ENCODE measurements at regions not wholly inside any gene's neighbourhood (a gene's known extent, or its start where the extent isn't known, plus 50 kb on each side); places are given as distances from the start of the nearest gene placed in this dataset.

DNA sequence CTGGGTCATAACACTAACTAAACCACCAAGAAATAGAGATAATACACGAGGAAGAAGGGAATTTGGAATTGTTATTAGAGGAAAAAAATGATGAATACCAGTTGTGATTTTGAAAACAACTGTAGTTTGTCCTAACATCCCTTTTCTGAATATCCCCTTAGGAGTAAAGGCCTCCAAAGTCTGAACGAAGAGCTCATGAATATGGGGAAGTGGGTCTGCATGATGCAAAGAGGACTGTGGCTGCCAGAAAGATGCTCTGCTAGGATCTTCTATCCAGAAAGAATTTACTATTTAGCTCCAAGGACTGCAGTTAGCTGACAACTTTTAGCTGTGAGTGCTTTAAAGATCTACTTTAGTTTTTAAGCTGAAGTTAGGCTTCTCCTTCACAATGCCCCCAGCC, 308.8 kb upstream of the HS3ST5 start:
- Histone ChIP-seq H3K27me3 (ENCODE audit: control insufficient read depth, low read length) (no peaks in the 10 kb centered on the region; the same call in 1 of the 2 replicates), H3K4me1 (ENCODE audit: control insufficient read depth, low read length) (no peaks in the 10 kb centered on the region), H3K79me2 (ENCODE audit: control insufficient read depth, low read length) (no peaks in the 10 kb centered on the region), H3K27ac (ENCODE audit: low read depth, low read length) (no peak overlapping the region), H3K36me3 (ENCODE audit: control insufficient read depth, low read length) (no peaks in the 10 kb centered on the region), H3K4me2 (ENCODE audit: low read length) (no peak overlapping the region), H4K20me1 (ENCODE audit: control insufficient read depth, insufficient read depth, low read depth, low read length) (no peaks in the 10 kb centered on the region), H3K4me3 (ENCODE audit: low read length) (no peak overlapping the region), H3K9me3 (ENCODE audit: control insufficient read depth, insufficient read depth, low read length) (no peaks in the 10 kb centered on the region), H3F3A (ENCODE audit: control insufficient read depth, insufficient read depth) (no peaks in the 10 kb centered on the region), H3K9me2 (replicated peaks; ENCODE audit: control insufficient read depth, low read length) (no peaks in the 10 kb centered on the region)
- TF ChIP-seq, protein P1, sequence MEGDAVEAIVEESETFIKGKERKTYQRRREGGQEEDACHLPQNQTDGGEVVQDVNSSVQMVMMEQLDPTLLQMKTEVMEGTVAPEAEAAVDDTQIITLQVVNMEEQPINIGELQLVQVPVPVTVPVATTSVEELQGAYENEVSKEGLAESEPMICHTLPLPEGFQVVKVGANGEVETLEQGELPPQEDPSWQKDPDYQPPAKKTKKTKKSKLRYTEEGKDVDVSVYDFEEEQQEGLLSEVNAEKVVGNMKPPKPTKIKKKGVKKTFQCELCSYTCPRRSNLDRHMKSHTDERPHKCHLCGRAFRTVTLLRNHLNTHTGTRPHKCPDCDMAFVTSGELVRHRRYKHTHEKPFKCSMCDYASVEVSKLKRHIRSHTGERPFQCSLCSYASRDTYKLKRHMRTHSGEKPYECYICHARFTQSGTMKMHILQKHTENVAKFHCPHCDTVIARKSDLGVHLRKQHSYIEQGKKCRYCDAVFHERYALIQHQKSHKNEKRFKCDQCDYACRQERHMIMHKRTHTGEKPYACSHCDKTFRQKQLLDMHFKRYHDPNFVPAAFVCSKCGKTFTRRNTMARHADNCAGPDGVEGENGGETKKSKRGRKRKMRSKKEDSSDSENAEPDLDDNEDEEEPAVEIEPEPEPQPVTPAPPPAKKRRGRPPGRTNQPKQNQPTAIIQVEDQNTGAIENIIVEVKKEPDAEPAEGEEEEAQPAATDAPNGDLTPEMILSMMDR (IDR thresholded peaks at IDR 0.05; ENCODE audit: low read depth, low read length, poor library complexity, severe bottlenecking), result no peak
- no peak for TF ChIP-seq EZH2phosphoT487 (IDR thresholded peaks at IDR 0.05; ENCODE audit: borderline replicate concordance, low read length)

DNA sequence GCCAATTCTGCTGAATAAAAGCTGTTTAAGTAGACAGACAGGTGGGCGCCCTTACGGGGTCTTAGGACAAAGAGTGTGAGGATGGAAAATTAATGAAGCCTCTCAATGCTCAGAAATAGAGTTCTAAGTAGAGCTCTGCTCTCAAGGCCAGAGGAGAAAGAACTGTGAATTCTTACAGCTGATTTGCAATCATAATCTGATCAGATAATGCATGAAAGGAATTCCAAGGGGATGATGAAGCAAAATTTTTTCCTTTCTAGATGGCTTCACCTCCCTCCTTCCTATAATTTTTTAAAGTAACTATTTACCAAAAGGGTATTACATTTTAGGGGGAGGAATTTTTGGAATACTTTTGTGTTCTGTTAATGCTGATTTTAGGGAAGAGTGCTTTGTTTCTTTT, 308.1 kb upstream of the HS3ST5 start:
- no peak for TF ChIP-seq EZH2phosphoT487 (IDR thresholded peaks at IDR 0.05; ENCODE audit: borderline replicate concordance, low read length)
- TF ChIP-seq, protein P1 (IDR thresholded peaks at IDR 0.05; ENCODE audit: low read depth, low read length, poor library complexity, severe bottlenecking), result no peak
- H3K4me1 ChIP-seq (ENCODE audit: control insufficient read depth, low read length), result no peaks in the 10 kb centered on the region
- no peak overlapping the region for H3K4me3 ChIP-seq (ENCODE audit: low read length)
- H3K36me3 ChIP-seq (ENCODE audit: control insufficient read depth, low read length), result no peaks in the 10 kb centered on the region
- no peaks in the 10 kb centered on the region for H3K9me3 ChIP-seq (ENCODE audit: control insufficient read depth, insufficient read depth, low read length)
- no peak overlapping the region for H3K27ac ChIP-seq (ENCODE audit: low read depth, low read length)
- H3K4me2 ChIP-seq (ENCODE audit: low read length), result no peak overlapping the region
- no peaks in the 10 kb centered on the region for H3K9me2 ChIP-seq (replicated peaks; ENCODE audit: control insufficient read depth, low read length)
- H3F3A ChIP-seq (ENCODE audit: control insufficient read depth, insufficient read depth), result no peaks in the 10 kb centered on the region
- H4K20me1 ChIP-seq (ENCODE audit: control insufficient read depth, insufficient read depth, low read depth, low read length), result no peaks in the 10 kb centered on the region
- H3K27me3 ChIP-seq (ENCODE audit: control insufficient read depth, low read length), result no peaks in the 10 kb centered on the region; the same call in 1 of the 2 replicates
- H3K79me2 ChIP-seq (ENCODE audit: control insufficient read depth, low read length), result no peaks in the 10 kb centered on the region

DNA sequence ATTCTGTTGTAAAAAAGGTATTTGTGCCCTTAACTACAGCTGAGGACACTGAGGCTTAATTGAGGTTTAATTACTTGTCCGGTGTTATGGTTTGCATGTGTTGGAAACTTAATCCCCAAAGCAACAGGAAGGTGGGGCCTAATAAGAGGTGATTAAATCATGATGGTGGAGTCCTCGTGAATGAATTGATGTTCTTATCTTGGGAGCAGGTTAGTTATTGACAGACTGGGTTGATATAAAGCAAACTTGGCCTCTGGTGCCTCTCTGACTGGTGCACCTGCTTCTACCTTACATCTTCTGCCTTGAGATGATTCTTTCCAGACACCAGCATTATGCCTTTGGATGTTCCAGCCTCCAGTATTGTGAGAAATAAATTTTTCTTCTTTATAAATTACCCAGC, 306.5 kb upstream of the HS3ST5 start:
- H3K4me2 ChIP-seq (ENCODE audit: low read length), result no peak overlapping the region
- no peaks in the 10 kb centered on the region; the same call in 1 of the 2 replicates for H3K27me3 ChIP-seq (ENCODE audit: control insufficient read depth, low read length)
- H3K27ac ChIP-seq (ENCODE audit: low read depth, low read length), result no peak overlapping the region
- no peaks in the 10 kb centered on the region for H4K20me1 ChIP-seq (ENCODE audit: control insufficient read depth, insufficient read depth, low read depth, low read length)
- TF ChIP-seq, protein P1 (IDR thresholded peaks at IDR 0.05; ENCODE audit: low read depth, low read length, poor library complexity, severe bottlenecking), result no peak
- no peak for TF ChIP-seq EZH2phosphoT487 (IDR thresholded peaks at IDR 0.05; ENCODE audit: borderline replicate concordance, low read length)
- H3K9me2 ChIP-seq (replicated peaks; ENCODE audit: control insufficient read depth, low read length), result no peaks in the 10 kb centered on the region
- H3K4me1 ChIP-seq (ENCODE audit: control insufficient read depth, low read length), result no peaks in the 10 kb centered on the region
- H3K9me3 ChIP-seq (ENCODE audit: control insufficient read depth, insufficient read depth, low read length), result no peaks in the 10 kb centered on the region; the same call in 1 of the 2 replicates
- no peaks in the 10 kb centered on the region for H3K79me2 ChIP-seq (ENCODE audit: control insufficient read depth, low read length)
- no peak overlapping the region for H3K4me3 ChIP-seq (ENCODE audit: low read length)
- no peaks in the 10 kb centered on the region for H3K36me3 ChIP-seq (ENCODE audit: control insufficient read depth, low read length)
- H3F3A ChIP-seq (ENCODE audit: control insufficient read depth, insufficient read depth), result no peaks in the 10 kb centered on the region
